ENCODE measurements at regions not wholly inside any gene's neighbourhood (a gene's known extent, or its start where the extent isn't known, plus 50 kb on each side); places are given as distances from the start of the nearest gene placed in this dataset.

DNA sequence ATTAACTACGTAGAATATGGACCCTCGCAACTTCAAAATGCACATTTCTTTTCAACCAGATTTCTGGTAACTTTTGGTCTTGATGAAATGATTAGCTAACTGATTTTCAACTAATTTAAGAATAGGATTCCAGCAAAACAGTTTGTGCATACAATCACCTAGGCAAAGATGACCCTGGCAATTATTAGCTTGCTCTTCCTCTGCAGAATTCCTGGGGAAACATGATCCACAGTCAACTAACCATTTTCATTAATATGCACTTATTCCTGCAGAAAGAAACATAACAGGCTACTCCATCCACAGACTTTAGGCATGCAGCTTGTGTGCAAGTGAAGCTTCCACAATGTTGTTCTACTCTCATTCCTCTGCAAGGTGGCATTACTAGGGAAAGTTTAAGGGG is 1150.8 kb upstream of the FANCL start:
- no peak overlapping the region for H3K4me2 ChIP-seq (ENCODE audit: low read length)
- H2AFZ ChIP-seq (ENCODE audit: low read depth, low read length) = no peak overlapping the region
- H4K20me1 ChIP-seq (ENCODE audit: insufficient read depth) = no peaks in the 10 kb centered on the region
- no peak for TF ChIP-seq TAF1 (IDR thresholded peaks at IDR 0.05; ENCODE audit: low read depth)
- no peak for TF ChIP-seq EP300 (conservative IDR thresholded peaks at IDR 0.05; ENCODE audit: poor library complexity, severe bottlenecking)
- no peak for TF ChIP-seq POLR2AphosphoS5 (IDR thresholded peaks at IDR 0.05)
- TF ChIP-seq, protein P1, sequence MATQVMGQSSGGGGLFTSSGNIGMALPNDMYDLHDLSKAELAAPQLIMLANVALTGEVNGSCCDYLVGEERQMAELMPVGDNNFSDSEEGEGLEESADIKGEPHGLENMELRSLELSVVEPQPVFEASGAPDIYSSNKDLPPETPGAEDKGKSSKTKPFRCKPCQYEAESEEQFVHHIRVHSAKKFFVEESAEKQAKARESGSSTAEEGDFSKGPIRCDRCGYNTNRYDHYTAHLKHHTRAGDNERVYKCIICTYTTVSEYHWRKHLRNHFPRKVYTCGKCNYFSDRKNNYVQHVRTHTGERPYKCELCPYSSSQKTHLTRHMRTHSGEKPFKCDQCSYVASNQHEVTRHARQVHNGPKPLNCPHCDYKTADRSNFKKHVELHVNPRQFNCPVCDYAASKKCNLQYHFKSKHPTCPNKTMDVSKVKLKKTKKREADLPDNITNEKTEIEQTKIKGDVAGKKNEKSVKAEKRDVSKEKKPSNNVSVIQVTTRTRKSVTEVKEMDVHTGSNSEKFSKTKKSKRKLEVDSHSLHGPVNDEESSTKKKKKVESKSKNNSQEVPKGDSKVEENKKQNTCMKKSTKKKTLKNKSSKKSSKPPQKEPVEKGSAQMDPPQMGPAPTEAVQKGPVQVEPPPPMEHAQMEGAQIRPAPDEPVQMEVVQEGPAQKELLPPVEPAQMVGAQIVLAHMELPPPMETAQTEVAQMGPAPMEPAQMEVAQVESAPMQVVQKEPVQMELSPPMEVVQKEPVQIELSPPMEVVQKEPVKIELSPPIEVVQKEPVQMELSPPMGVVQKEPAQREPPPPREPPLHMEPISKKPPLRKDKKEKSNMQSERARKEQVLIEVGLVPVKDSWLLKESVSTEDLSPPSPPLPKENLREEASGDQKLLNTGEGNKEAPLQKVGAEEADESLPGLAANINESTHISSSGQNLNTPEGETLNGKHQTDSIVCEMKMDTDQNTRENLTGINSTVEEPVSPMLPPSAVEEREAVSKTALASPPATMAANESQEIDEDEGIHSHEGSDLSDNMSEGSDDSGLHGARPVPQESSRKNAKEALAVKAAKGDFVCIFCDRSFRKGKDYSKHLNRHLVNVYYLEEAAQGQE (IDR thresholded peaks at IDR 0.05; ENCODE audit: borderline replicate concordance) = no peak
- TF ChIP-seq SMC3 (conservative IDR thresholded peaks at IDR 0.05; ENCODE audit: poor library complexity) = no peak
- no peak for TF ChIP-seq RAD21 (conservative IDR thresholded peaks at IDR 0.05)
- TF ChIP-seq, protein P2, sequence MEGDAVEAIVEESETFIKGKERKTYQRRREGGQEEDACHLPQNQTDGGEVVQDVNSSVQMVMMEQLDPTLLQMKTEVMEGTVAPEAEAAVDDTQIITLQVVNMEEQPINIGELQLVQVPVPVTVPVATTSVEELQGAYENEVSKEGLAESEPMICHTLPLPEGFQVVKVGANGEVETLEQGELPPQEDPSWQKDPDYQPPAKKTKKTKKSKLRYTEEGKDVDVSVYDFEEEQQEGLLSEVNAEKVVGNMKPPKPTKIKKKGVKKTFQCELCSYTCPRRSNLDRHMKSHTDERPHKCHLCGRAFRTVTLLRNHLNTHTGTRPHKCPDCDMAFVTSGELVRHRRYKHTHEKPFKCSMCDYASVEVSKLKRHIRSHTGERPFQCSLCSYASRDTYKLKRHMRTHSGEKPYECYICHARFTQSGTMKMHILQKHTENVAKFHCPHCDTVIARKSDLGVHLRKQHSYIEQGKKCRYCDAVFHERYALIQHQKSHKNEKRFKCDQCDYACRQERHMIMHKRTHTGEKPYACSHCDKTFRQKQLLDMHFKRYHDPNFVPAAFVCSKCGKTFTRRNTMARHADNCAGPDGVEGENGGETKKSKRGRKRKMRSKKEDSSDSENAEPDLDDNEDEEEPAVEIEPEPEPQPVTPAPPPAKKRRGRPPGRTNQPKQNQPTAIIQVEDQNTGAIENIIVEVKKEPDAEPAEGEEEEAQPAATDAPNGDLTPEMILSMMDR (IDR thresholded peaks at IDR 0.05; ENCODE audit: poor library complexity, severe bottlenecking) = no peak
- TF ChIP-seq EZH2 (IDR thresholded peaks at IDR 0.05; ENCODE audit: borderline replicate concordance, insufficient read depth, low read length, poor library complexity, severe bottlenecking) = no peak
- TF ChIP-seq MXI1 (conservative IDR thresholded peaks at IDR 0.05; ENCODE audit: poor library complexity, severe bottlenecking) = no peak
- no peaks in the 10 kb centered on the region for H3K36me3 ChIP-seq (ENCODE audit: insufficient read depth, low read length)
- no peak overlapping the region for H3K27ac ChIP-seq (ENCODE audit: low read length)
- H3K9me3 ChIP-seq (ENCODE audit: low read length) = peaks cover 6% of the 10 kb centered on the region
- no peak overlapping the region for H3K4me3 ChIP-seq (ENCODE audit: low read length)
- H3K9ac ChIP-seq (ENCODE audit: low read length) = no peak overlapping the region
- H3K27me3 ChIP-seq (ENCODE audit: insufficient read depth, low read depth, low read length) = no peaks in the 10 kb centered on the region
- H3F3A ChIP-seq (ENCODE audit: insufficient read depth, low read length, poor library complexity, severe bottlenecking) = no peaks in the 10 kb centered on the region
- no peaks in the 10 kb centered on the region for H3K79me2 ChIP-seq (replicated peaks; ENCODE audit: insufficient read depth, low read length)
- no peaks in the 10 kb centered on the region for H3K9me2 ChIP-seq (ENCODE audit: insufficient read depth, low read length)

DNA sequence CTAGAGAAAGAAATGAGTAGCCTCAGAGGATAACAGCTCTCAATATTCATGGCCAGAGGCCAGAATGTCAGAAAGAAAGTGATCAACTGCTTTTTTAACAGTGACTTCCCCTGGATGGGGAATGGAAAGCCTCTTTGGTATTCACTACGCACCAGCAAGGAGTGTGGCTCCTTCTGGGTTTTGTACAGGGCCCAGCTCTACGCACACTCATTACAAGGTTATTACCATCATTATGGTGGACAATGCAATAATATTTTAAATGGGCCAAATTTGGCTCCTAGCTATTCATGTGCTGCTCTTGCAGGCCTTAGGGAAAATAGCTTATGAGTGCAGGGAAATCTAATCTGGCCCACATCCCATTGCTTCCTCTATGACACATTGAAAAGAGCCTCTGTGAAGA is 1149.5 kb upstream of the FANCL start:
- Histone ChIP-seq H3K4me3 (ENCODE audit: low read length) (no peak overlapping the region), H3F3A (ENCODE audit: insufficient read depth, low read length, poor library complexity, severe bottlenecking) (no peaks in the 10 kb centered on the region), H3K27ac (ENCODE audit: low read length) (no peak overlapping the region), H3K9me2 (ENCODE audit: insufficient read depth, low read length) (no peaks in the 10 kb centered on the region), H3K36me3 (ENCODE audit: insufficient read depth, low read length) (no peaks in the 10 kb centered on the region), H3K9ac (ENCODE audit: low read length) (no peak overlapping the region), H3K79me2 (replicated peaks; ENCODE audit: insufficient read depth, low read length) (no peaks in the 10 kb centered on the region), H4K20me1 (ENCODE audit: insufficient read depth) (no peaks in the 10 kb centered on the region), H3K4me2 (ENCODE audit: low read length) (no peak overlapping the region), H3K27me3 (ENCODE audit: insufficient read depth, low read depth, low read length) (no peaks in the 10 kb centered on the region), H3K9me3 (ENCODE audit: low read length) (peaks cover 6% of the 10 kb centered on the region), H2AFZ (ENCODE audit: low read depth, low read length) (no peak overlapping the region)
- no peak for TF ChIP-seq RAD21 (conservative IDR thresholded peaks at IDR 0.05)
- TF ChIP-seq MXI1 (conservative IDR thresholded peaks at IDR 0.05; ENCODE audit: poor library complexity, severe bottlenecking) = no peak
- TF ChIP-seq EP300 (conservative IDR thresholded peaks at IDR 0.05; ENCODE audit: poor library complexity, severe bottlenecking) = no peak
- no peak for TF ChIP-seq POLR2AphosphoS5 (IDR thresholded peaks at IDR 0.05)
- TF ChIP-seq, protein P2 (IDR thresholded peaks at IDR 0.05; ENCODE audit: poor library complexity, severe bottlenecking) = no peak
